Prostate gland (tissue), 2 donors: ENCODE measurements at regions not wholly inside any gene's neighbourhood (a gene's known extent, or its start where the extent isn't known, plus 50 kb on each side); places are given as distances from the start of the nearest gene placed in this dataset.

Experiments
- POLR2AphosphoS5 ChIP-seq: sonication (generic); formaldehyde crosslinking; IDR thresholded peaks from one replicate; pipeline ENCODE4 v1.6.1; 2017; ENCODE audit warnings: antibody characterized with exemption
- TF ChIP-seq, protein P1 (sequence below), 4 experiments: fragments of 200-600 bp in 2 of 4; fragments of 450-650 bp in 2 of 4; sonication (generic) in 2 of 4; IDR thresholded peaks; 1 replicate in 3 of 4; 2 replicates in 1 of 4; pipeline ENCODE4 v1.5.1; 2016 to 2019; ENCODE audit warnings: antibody characterized with exemption in 4 of 4, mild to moderate bottlenecking in 2 of 4, moderate library complexity in 2 of 4

DNA sequence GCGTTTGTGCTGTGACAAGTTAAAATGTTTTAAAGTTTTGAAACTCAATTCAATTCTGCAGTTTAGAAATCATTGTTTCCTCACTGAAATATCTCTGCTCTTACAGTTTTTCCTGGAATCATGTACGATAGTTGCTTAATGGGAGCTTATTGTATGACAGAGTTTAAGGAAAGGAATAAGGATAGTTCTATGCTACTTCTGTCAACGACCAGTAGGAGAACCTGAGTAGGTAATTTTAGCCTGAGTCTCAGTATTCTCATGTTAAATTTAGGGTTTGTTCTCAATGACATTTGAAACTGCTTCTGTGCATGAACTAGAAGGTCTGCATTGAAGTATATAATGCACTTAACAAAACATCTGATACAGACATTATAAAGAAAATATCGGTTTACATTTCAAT is 361.1 kb downstream of the CPS1 start:
- TF ChIP-seq, protein P1, sequence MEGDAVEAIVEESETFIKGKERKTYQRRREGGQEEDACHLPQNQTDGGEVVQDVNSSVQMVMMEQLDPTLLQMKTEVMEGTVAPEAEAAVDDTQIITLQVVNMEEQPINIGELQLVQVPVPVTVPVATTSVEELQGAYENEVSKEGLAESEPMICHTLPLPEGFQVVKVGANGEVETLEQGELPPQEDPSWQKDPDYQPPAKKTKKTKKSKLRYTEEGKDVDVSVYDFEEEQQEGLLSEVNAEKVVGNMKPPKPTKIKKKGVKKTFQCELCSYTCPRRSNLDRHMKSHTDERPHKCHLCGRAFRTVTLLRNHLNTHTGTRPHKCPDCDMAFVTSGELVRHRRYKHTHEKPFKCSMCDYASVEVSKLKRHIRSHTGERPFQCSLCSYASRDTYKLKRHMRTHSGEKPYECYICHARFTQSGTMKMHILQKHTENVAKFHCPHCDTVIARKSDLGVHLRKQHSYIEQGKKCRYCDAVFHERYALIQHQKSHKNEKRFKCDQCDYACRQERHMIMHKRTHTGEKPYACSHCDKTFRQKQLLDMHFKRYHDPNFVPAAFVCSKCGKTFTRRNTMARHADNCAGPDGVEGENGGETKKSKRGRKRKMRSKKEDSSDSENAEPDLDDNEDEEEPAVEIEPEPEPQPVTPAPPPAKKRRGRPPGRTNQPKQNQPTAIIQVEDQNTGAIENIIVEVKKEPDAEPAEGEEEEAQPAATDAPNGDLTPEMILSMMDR (IDR thresholded peaks at IDR 0.05) = no peak
- no peak for TF ChIP-seq POLR2AphosphoS5
